HFF-Myc (cell line): ENCODE measurements at regions not wholly inside any gene's neighbourhood (a gene's known extent, or its start where the extent isn't known, plus 50 kb on each side); places are given as distances from the start of the nearest gene placed in this dataset.

Experiments used
- DNase-seq: peaks from one replicate; pipeline ENCODE4 v3.0.0-alpha.2; 2011; ENCODE audit warnings: low read depth; ENCODE audit errors: extremely low read depth
- H3K4me3 ChIP-seq: replicated peaks from 2 replicates; pipeline ENCODE4 v1.5.1; 2011; ENCODE audit warnings: low read depth, mild to moderate bottlenecking, control low read depth, low read length
- CTCF ChIP-seq: IDR thresholded peaks from 2 replicates; pipeline ENCODE4 v1.5.1; 2012; ENCODE audit warnings: mild to moderate bottlenecking, low read depth, low read length, control low read depth; ENCODE audit errors: missing control alignments

GRCh38 chr14:98955036-98955740 lies 316.8 kb downstream of the BCL11B start:
- no peak for DNase-seq
- no peak for TF ChIP-seq CTCF
- no peak overlapping the region for H3K4me3 ChIP-seq

- DNase-seq: no peak
- no peak overlapping the region for H3K4me3 ChIP-seq
- no peak for TF ChIP-seq CTCF
Measured at GRCh38 chr14:98955741-98956070, 316.3 kb downstream of the BCL11B start.

GRCh38 chr14:98956181-98956580 lies 315.8 kb downstream of the BCL11B start:
- no peak overlapping the region for H3K4me3 ChIP-seq
- no peak for TF ChIP-seq CTCF
- DNase-seq: no peak

- DNase-seq: no peak
- TF ChIP-seq CTCF: no peak
- H3K4me3 ChIP-seq: no peak overlapping the region
Measured at GRCh38 chr14:98956661-98957060, 315.3 kb downstream of the BCL11B start.

- no peak for DNase-seq
- no peak for TF ChIP-seq CTCF
- H3K4me3 ChIP-seq: no peak overlapping the region
Measured at GRCh38 chr14:98957211-98958047, 314.6 kb downstream of the BCL11B start.

GRCh38 chr14:98958048-98958631 lies 313.9 kb downstream of the BCL11B start:
- DNase-seq: no peak
- no peak for TF ChIP-seq CTCF
- H3K4me3 ChIP-seq: no peak overlapping the region
